IPS-15b (cell line): ENCODE measurements at regions not wholly inside any gene's neighbourhood (a gene's known extent, or its start where the extent isn't known, plus 50 kb on each side); places are given as distances from the start of the nearest gene placed in this dataset.
"Not testable (repeated sequence)": the region's sequence is repeated elsewhere in the genome, so short reads cannot be mapped to it uniquely, and the experiment has no call there.

ENCODE experiments used
- H3K27me3 ChIP-seq: one replicate; pipeline ENCODE4 v1.6.1; 2013; ENCODE audit warnings: low read length; ENCODE audit not compliant: control insufficient read depth, insufficient read depth
- H3K36me3 ChIP-seq: one replicate; pipeline ENCODE4 v1.6.1; 2013; ENCODE audit warnings: low read length; ENCODE audit not compliant: control insufficient read depth, insufficient read depth
- H3K4me1 ChIP-seq: one replicate; pipeline ENCODE4 v1.6.1; 2013; ENCODE audit warnings: mild to moderate bottlenecking, low read length; ENCODE audit not compliant: control insufficient read depth, insufficient read depth
- H3K4me3 ChIP-seq: one replicate; pipeline ENCODE4 v1.5.1; 2013; ENCODE audit warnings: low read depth, low read length
- H3K9ac ChIP-seq: one replicate; pipeline ENCODE4 v1.6.1; 2013; ENCODE audit warnings: low read depth, mild to moderate bottlenecking, low read length
- H3K9me3 ChIP-seq: one replicate; pipeline ENCODE4 v1.6.1; 2013; ENCODE audit warnings: mild to moderate bottlenecking, low read length; ENCODE audit not compliant: control insufficient read depth, insufficient read depth

GRCh38 chr14:48686650-48687049, 899.5 kb downstream of the RPS29 start:
- no peaks in the 10 kb centered on the region for H3K4me1 ChIP-seq
- no peaks in the 10 kb centered on the region for H3K27me3 ChIP-seq
- H3K9ac ChIP-seq = no peak overlapping the region
- no peak overlapping the region for H3K4me3 ChIP-seq
- no peaks in the 10 kb centered on the region for H3K36me3 ChIP-seq
- H3K9me3 ChIP-seq = no peaks in the 10 kb centered on the region

- no peaks in the 10 kb centered on the region for H3K4me1 ChIP-seq
- H3K27me3 ChIP-seq = no peaks in the 10 kb centered on the region
- no peaks in the 10 kb centered on the region for H3K36me3 ChIP-seq
- no peak overlapping the region for H3K4me3 ChIP-seq
- no peak overlapping the region for H3K9ac ChIP-seq
- no peaks in the 10 kb centered on the region for H3K9me3 ChIP-seq
These were observed 913.7 kb downstream of the RPS29 start for GRCh38 chr14:48672506-48672905.

- H3K9me3 ChIP-seq = no peaks in the 10 kb centered on the region
- no peak overlapping the region for H3K4me3 ChIP-seq
- H3K9ac ChIP-seq = no peak overlapping the region
- no peaks in the 10 kb centered on the region for H3K4me1 ChIP-seq
- no peaks in the 10 kb centered on the region for H3K27me3 ChIP-seq
- no peaks in the 10 kb centered on the region for H3K36me3 ChIP-seq
These were observed 915.2 kb downstream of the RPS29 start for GRCh38 chr14:48670939-48671338.

GRCh38 chr14:48665077-48665784, 920.9 kb downstream of the RPS29 start:
- H3K9me3 ChIP-seq = no peaks in the 10 kb centered on the region
- no peak overlapping the region for H3K9ac ChIP-seq
- no peaks in the 10 kb centered on the region for H3K4me1 ChIP-seq
- no peaks in the 10 kb centered on the region for H3K36me3 ChIP-seq
- H3K27me3 ChIP-seq = no peaks in the 10 kb centered on the region
- H3K4me3 ChIP-seq = no peak overlapping the region

GRCh38 chr14:48643241-48643640, 942.9 kb downstream of the RPS29 start:
- no peaks in the 10 kb centered on the region for H3K36me3 ChIP-seq
- no peak overlapping the region for H3K4me3 ChIP-seq
- H3K9ac ChIP-seq = no peak overlapping the region
- H3K9me3 ChIP-seq = no peaks in the 10 kb centered on the region
- no peaks in the 10 kb centered on the region for H3K27me3 ChIP-seq
- peaks cover 4% of the 10 kb centered on the region for H3K4me1 ChIP-seq

- H3K9ac ChIP-seq = no peak overlapping the region
- no peaks in the 10 kb centered on the region for H3K27me3 ChIP-seq
- H3K4me1 ChIP-seq = no peaks in the 10 kb centered on the region
- H3K4me3 ChIP-seq = no peak overlapping the region
- H3K36me3 ChIP-seq = no peaks in the 10 kb centered on the region
- no peaks in the 10 kb centered on the region for H3K9me3 ChIP-seq
These were observed 953.5 kb upstream of the MDGA2 start for GRCh38 chr14:48628870-48629269.

- H3K36me3 ChIP-seq = no peaks in the 10 kb centered on the region
- H3K4me1 ChIP-seq = no peaks in the 10 kb centered on the region
These were observed 947.6 kb upstream of the MDGA2 start for GRCh38 chr14:48622980-48623379.

GRCh38 chr14:48618057-48618456, 942.7 kb upstream of the MDGA2 start:
- no peaks in the 10 kb centered on the region for H3K9me3 ChIP-seq
- H3K36me3 ChIP-seq = no peaks in the 10 kb centered on the region
- no peaks in the 10 kb centered on the region for H3K27me3 ChIP-seq
- H3K4me1 ChIP-seq = no peaks in the 10 kb centered on the region
- no peak overlapping the region for H3K9ac ChIP-seq
- no peak overlapping the region for H3K4me3 ChIP-seq

More at GRCh38 chr14:48622980-48623379, 947.6 kb upstream of the MDGA2 start:
- no peaks in the 10 kb centered on the region for H3K9me3 ChIP-seq
- H3K9ac ChIP-seq = no peak overlapping the region
- H3K27me3 ChIP-seq = no peaks in the 10 kb centered on the region
- no peak overlapping the region for H3K4me3 ChIP-seq

- no peaks in the 10 kb centered on the region for H3K36me3 ChIP-seq
- no peaks in the 10 kb centered on the region for H3K9me3 ChIP-seq
- no peak overlapping the region for H3K4me3 ChIP-seq
- no peaks in the 10 kb centered on the region for H3K4me1 ChIP-seq
- no peak overlapping the region for H3K9ac ChIP-seq
- no peaks in the 10 kb centered on the region for H3K27me3 ChIP-seq
These were observed 941.5 kb upstream of the MDGA2 start for GRCh38 chr14:48616931-48617330.

- no peaks in the 10 kb centered on the region for H3K4me1 ChIP-seq
- no peak overlapping the region for H3K9ac ChIP-seq
- no peak overlapping the region for H3K4me3 ChIP-seq
- no peaks in the 10 kb centered on the region for H3K9me3 ChIP-seq
- H3K27me3 ChIP-seq = no peaks in the 10 kb centered on the region
- H3K36me3 ChIP-seq = no peaks in the 10 kb centered on the region
These were observed 940.2 kb upstream of the MDGA2 start for GRCh38 chr14:48615618-48616017.

GRCh38 chr14:48614003-48614402, 938.6 kb upstream of the MDGA2 start:
- Histone ChIP-seq H3K9ac (no peak overlapping the region), H3K4me1 (no peaks in the 10 kb centered on the region), H3K27me3 (no peaks in the 10 kb centered on the region), H3K4me3 (no peak overlapping the region), H3K36me3 (no peaks in the 10 kb centered on the region), H3K9me3 (no peaks in the 10 kb centered on the region)

- H3K9me3 ChIP-seq, H3K4me3 ChIP-seq, H3K27me3 ChIP-seq, H3K9ac ChIP-seq, H3K36me3 ChIP-seq, H3K4me1 ChIP-seq: not testable (repeated sequence)
These were observed 931.6 kb upstream of the MDGA2 start for GRCh38 chr14:48606960-48607359.
